ENCODE measurements at regions not wholly inside any gene's neighbourhood (a gene's known extent, or its start where the extent isn't known, plus 50 kb on each side); places are given as distances from the start of the nearest gene placed in this dataset.
"Not testable (repeated sequence)": the region's sequence is repeated elsewhere in the genome, so short reads cannot be mapped to it uniquely, and the experiment has no call there.

- DNase-seq (ENCODE audit: low read depth in 4 of 4, low spot score in 1 of 4), result no peak
These were observed 706.1 kb upstream of the GOLIM4 start for GRCh38 chr3:168801794-168802193.

- no peak for DNase-seq (ENCODE audit: low read depth in 4 of 4, low spot score in 1 of 4)
These were observed 700.6 kb upstream of the GOLIM4 start for GRCh38 chr3:168796339-168796738.

- no peak for DNase-seq (ENCODE audit: low read depth in 4 of 4, low spot score in 1 of 4)
These were observed 698.7 kb upstream of the GOLIM4 start for GRCh38 chr3:168794427-168794826.

- no peak for DNase-seq (ENCODE audit: low read depth in 4 of 4, low spot score in 1 of 4)
These were observed 686.5 kb upstream of the GOLIM4 start for GRCh38 chr3:168782193-168782592.

- not testable (repeated sequence) for DNase-seq (ENCODE audit: low read depth in 4 of 4, low spot score in 1 of 4)
These were observed 684.4 kb upstream of the GOLIM4 start for GRCh38 chr3:168779970-168780645.

GRCh38 chr3:168753724-168754123 lies 658.0 kb upstream of the GOLIM4 start:
- DNase-seq (ENCODE audit: low read depth in 4 of 4, low spot score in 1 of 4), result no peak

GRCh38 chr3:168752339-168752738 lies 656.6 kb upstream of the GOLIM4 start:
- no peak for DNase-seq (ENCODE audit: low read depth in 4 of 4, low spot score in 1 of 4)

- no peak for DNase-seq (ENCODE audit: low read depth in 4 of 4, low spot score in 1 of 4)
These were observed 652.0 kb upstream of the GOLIM4 start for GRCh38 chr3:168747697-168748096.

- no peak for DNase-seq (ENCODE audit: low read depth in 4 of 4, low spot score in 1 of 4)
These were observed 643.0 kb upstream of the GOLIM4 start for GRCh38 chr3:168738527-168739325.

- DNase-seq (ENCODE audit: low read depth in 4 of 4, low spot score in 1 of 4), result no peak
These were observed 640.5 kb upstream of the GOLIM4 start for GRCh38 chr3:168736202-168736601.

GRCh38 chr3:168730073-168730472 lies 634.3 kb upstream of the GOLIM4 start:
- no peak for DNase-seq (ENCODE audit: low read depth in 4 of 4, low spot score in 1 of 4)

GRCh38 chr3:168722091-168722490 lies 626.4 kb upstream of the GOLIM4 start:
- no peak for DNase-seq (ENCODE audit: low read depth in 4 of 4, low spot score in 1 of 4)

- no peak for DNase-seq (ENCODE audit: low read depth in 4 of 4, low spot score in 1 of 4)
These were observed 619.0 kb upstream of the GOLIM4 start for GRCh38 chr3:168714609-168715240.

GRCh38 chr3:168709073-168709472 lies 613.3 kb upstream of the GOLIM4 start:
- no peak for DNase-seq (ENCODE audit: low read depth in 4 of 4, low spot score in 1 of 4)

GRCh38 chr3:168707900-168708299 lies 612.2 kb upstream of the GOLIM4 start:
- DNase-seq (ENCODE audit: low read depth in 4 of 4, low spot score in 1 of 4), result no peak

- DNase-seq (ENCODE audit: low read depth in 4 of 4, low spot score in 1 of 4), result no peak
These were observed 609.7 kb upstream of the GOLIM4 start for GRCh38 chr3:168705412-168705811.

GRCh38 chr3:168696051-168696450 lies 600.3 kb upstream of the GOLIM4 start:
- DNase-seq (ENCODE audit: low read depth in 4 of 4, low spot score in 1 of 4), result no peak

- DNase-seq (ENCODE audit: low read depth in 4 of 4, low spot score in 1 of 4), result no peak
These were observed 598.1 kb upstream of the GOLIM4 start for GRCh38 chr3:168693870-168694269.

- DNase-seq (ENCODE audit: low read depth in 4 of 4, low spot score in 1 of 4), result no peak
These were observed 592.5 kb upstream of the GOLIM4 start for GRCh38 chr3:168688267-168688666.

- no peak for DNase-seq (ENCODE audit: low read depth in 4 of 4, low spot score in 1 of 4)
These were observed 588.8 kb upstream of the GOLIM4 start for GRCh38 chr3:168684519-168684918.

- no peak for DNase-seq (ENCODE audit: low read depth in 4 of 4, low spot score in 1 of 4)
These were observed 583.0 kb upstream of the GOLIM4 start for GRCh38 chr3:168678730-168679129.

GRCh38 chr3:168671091-168671490 lies 575.4 kb upstream of the GOLIM4 start:
- no peak for DNase-seq (ENCODE audit: low read depth in 4 of 4, low spot score in 1 of 4)

Data from stimulated activated CD4-positive, alpha-beta T cell treated with anti-CD3 and anti-CD28 coated beads, Interleukin-1b, Interleukin-23, amount 100 ng/mL, for 24 hours (primary cell).